MV-4-11 (cell line): ENCODE measurements at regions not wholly inside any gene's neighbourhood (a gene's known extent, or its start where the extent isn't known, plus 50 kb on each side); places are given as distances from the start of the nearest gene placed in this dataset.

Experiments used
- DNase-seq: peaks from one replicate; lab custom pipeline; 2025; lab: John Stamatoyannopoulos, UW

DNA sequence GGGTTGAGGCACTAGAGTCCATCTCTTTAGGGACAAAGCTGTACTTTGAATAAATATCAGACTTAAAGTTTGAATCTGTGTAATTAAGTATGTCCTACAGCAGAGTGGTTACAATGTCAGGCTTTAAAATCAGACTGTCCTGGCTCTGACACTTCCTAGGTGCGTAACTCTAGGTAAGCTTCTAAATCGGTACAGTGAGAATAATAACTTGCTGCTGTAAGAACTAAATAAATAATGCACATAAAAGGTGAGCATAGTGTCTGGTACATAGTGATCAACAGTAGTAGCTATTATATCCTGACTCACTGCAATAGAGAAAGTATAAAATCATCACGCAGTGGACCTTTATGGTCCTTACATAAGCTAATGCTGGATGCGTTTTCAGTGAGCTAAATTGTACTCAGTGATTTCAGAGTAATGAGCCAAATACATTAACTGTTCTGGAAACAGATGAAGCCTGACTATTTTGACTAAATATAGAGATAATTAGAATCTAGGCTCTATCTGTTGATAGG is 72.2 kb upstream of the PDK4 start:
- DNase-seq = no peak

DNA sequence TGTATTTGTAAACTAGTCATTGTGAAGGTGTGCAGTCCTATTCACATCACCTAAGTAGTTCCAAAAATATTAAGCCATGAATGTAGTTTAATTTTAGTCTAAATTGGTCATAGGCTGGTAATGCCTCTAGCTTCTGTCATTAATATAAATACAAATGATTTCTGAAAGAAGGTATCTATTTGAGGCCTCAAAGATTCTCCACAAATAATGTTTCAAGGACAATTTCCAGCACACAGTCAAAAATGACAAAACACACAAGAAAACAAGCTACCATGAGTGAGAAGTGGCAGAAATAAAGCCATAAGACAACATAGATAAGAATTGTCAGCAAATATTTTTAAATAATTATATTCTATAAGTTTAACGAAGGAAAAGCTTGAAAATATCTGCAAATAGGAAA is 66.7 kb upstream of the PDK4 start:
- no peak for DNase-seq

DNA sequence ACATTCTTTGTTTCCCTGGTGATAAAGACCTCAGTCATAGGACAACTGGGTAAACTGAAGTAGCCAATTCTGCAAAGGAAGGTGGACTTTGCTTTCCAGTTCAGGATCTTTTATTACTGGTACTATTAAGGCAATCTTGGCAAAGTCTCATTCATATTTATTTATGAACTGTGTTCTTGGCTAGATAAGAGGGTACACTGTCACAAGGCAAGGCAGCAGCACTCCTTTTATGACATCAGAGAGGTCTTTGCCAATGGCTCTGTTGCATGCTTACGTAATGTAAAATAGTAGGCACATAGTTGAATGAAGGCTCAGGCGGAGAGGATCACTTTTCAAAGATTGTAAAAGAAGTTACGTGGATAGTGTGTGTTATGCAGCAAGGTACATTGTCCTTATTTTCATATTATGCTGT is 63.7 kb upstream of the PDK4 start:
- no peak for DNase-seq

DNA sequence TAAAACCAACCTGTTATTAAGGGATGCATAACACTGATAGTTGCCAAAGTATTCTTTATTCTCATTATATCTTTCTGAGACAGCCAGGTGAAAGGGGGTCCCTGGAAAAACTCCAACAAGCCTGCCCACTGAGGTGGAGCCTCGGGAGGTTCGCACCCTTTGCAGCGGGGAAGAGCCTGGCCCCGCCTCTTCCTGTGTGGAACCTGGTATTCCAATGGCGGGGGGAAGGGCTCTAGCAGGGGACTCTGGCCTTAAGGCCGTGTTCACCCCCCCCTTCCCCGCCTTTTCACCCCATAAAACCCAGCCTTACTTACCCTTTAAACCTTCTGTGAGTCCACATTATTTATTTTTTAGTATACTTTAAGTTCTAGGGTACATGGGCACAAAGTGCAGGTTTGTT is 62.4 kb upstream of the PDK4 start:
- no peak for DNase-seq

DNA sequence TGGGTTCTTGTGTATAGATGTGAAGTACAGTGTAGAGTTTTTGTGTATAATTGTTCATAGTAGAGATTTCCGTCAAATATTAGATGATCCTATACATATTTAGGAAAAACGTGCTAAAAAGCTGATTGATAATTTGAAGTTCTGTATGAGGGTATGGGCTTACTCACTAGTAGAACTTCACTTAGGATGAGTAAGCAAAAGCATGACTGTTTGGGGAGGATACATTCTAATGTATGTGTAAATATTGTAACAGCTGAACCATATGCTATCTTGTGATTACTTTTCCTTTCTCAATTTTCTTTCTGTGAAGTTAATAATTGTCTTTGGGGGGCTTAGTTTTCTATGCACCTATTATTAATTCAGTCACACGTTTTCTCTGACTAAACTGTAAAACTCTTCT is 53.2 kb upstream of the PDK4 start:
- DNase-seq = no peak

DNA sequence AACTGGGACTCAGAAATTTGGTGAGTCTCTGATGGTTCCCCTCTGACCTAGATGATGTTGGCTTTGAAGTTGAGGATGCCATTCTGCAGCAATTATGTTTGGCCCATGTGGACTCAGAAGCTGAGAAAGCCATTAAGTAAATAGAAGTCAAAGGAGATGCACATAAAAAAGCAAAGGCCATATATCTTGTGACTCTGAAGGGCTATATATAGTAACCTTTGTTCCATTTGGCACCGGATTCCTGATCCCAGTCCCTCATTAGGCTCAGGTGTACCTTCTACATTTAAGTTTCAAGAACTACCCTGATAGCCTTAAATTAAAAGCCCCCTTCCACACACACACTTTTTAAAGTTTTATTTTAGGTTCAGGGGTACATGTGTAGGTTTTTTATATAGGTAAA is 50.0 kb upstream of the PDK4 start:
- no peak for DNase-seq
